C4-2B (cell line): ENCODE measurements at regions not wholly inside any gene's neighbourhood (a gene's known extent, or its start where the extent isn't known, plus 50 kb on each side); places are given as distances from the start of the nearest gene placed in this dataset.
"Not testable (repeated sequence)": the region's sequence is repeated elsewhere in the genome, so short reads cannot be mapped to it uniquely, and the experiment has no call there.

Experiments
- H3K27ac ChIP-seq: fragments of 450-650 bp; 2 replicates; pipeline ENCODE4 v1.5.1; 2017
- ZFX ChIP-seq: fragments of 450-650 bp; IDR thresholded peaks from 2 replicates; pipeline ENCODE4 v1.6.1; 2017
- TF ChIP-seq, protein P1 (sequence below): fragments of 450-650 bp; conservative IDR thresholded peaks from 2 replicates; pipeline ENCODE4 v1.5.1; 2017; ENCODE audit warnings: mild to moderate bottlenecking

DNA sequence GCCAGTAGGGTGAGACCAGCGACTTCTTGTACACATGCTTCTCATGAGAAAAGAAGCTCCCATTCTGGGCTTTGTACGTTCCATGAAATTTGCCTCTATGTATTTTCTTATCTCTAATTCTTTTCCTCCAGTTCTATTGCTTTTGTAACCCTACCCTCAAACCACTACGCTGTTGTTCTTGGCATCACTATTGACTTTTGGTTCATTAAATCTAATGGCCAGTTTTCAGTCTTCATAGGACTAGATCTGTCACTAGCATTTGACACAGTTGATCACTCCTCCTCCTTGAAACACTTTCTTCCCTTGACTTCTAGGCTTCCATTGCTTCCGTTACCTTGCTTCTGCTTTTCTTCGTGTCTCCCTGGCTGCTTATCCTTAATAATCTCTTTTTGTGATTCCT lies 121.7 kb upstream of the GOLGA6L4 start:
- H3K27ac ChIP-seq = no peak overlapping the region; the same call in 1 of the 2 replicates
- no peak for TF ChIP-seq ZFX
- TF ChIP-seq, protein P1, sequence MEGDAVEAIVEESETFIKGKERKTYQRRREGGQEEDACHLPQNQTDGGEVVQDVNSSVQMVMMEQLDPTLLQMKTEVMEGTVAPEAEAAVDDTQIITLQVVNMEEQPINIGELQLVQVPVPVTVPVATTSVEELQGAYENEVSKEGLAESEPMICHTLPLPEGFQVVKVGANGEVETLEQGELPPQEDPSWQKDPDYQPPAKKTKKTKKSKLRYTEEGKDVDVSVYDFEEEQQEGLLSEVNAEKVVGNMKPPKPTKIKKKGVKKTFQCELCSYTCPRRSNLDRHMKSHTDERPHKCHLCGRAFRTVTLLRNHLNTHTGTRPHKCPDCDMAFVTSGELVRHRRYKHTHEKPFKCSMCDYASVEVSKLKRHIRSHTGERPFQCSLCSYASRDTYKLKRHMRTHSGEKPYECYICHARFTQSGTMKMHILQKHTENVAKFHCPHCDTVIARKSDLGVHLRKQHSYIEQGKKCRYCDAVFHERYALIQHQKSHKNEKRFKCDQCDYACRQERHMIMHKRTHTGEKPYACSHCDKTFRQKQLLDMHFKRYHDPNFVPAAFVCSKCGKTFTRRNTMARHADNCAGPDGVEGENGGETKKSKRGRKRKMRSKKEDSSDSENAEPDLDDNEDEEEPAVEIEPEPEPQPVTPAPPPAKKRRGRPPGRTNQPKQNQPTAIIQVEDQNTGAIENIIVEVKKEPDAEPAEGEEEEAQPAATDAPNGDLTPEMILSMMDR = no peak

DNA sequence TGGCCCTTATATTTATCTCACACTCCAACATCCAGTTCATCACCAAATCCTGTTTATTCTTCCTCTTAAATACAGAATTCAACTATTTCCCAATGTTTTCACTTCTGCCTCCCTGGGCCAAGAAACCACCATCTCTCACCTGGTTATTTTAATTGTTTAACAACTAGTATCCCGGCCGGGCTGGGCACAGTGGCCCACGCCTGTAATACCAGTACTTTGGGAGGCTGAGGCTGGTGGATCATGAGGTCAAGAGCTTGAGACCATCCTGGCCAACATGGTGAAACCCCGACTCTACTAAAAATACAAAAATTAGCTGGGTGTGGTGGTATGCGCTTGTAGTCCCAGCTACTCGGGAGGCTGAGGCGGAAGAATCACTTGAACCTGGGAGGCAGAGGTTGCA lies 120.9 kb upstream of the GOLGA6L4 start:
- H3K27ac ChIP-seq = not testable (repeated sequence)

DNA sequence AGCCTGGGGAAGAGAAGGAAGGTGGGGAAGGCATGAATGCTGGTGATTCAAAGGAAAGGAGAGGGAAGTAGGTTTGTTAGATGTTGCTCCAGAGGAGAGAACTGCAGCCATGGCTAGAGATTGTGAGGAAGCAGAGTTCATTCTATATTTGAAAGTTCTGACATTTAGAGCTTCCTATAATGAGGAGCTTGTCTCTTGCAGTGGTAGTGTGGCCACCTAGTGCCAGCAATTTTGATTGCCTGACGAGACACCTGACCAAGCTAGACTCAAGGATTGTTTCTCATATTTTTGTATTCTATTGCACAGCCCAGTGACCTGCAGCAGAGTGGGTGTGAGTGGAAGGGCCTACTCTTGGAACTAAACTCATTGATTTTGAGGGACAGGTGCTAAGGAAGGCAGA lies 116.2 kb upstream of the GOLGA6L4 start:
- H3K27ac ChIP-seq = not testable (repeated sequence)
- TF ChIP-seq, protein P1 = peak; percentile 18; the same call in 1 of the 2 replicates

DNA sequence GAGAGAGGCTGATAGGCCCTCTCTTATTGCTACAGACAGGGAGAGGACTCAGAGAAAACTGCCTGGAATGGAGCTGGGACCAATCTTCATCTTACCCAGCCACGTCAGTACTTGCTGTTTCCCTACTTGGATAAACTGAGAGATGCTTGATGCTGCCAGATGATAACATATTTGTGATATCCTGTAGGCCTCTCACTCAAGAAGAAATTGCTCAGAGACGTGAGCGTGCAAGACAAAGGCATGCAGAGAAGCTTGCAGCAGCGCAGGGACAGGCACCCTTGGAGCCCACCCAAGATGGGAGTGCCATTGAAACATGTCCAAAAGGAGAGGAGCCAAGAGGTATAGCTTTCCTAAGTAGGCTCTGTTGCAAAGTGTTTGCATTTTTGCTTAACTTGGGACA lies 114.7 kb upstream of the GOLGA6L4 start:
- not testable (repeated sequence) for H3K27ac ChIP-seq

DNA sequence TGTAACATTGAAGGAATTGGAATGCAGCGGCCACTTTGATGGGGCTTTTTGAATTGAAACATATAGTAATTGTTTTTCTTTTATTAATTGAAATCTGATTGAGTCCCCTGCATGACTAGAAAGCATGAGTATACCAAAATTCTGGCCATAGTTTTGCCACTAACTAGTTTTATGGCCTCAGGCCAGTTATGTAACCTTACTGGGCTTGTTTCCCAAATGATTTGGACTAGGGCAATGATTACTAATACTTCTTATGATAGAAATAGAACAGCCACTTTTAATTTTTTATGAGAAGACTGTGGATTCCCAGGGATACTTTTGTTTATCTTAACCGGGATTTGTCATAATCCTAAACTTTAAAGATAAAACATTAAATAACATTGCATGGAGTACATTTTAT lies 106.9 kb upstream of the GOLGA6L4 start:
- H3K27ac ChIP-seq = not testable (repeated sequence)

DNA sequence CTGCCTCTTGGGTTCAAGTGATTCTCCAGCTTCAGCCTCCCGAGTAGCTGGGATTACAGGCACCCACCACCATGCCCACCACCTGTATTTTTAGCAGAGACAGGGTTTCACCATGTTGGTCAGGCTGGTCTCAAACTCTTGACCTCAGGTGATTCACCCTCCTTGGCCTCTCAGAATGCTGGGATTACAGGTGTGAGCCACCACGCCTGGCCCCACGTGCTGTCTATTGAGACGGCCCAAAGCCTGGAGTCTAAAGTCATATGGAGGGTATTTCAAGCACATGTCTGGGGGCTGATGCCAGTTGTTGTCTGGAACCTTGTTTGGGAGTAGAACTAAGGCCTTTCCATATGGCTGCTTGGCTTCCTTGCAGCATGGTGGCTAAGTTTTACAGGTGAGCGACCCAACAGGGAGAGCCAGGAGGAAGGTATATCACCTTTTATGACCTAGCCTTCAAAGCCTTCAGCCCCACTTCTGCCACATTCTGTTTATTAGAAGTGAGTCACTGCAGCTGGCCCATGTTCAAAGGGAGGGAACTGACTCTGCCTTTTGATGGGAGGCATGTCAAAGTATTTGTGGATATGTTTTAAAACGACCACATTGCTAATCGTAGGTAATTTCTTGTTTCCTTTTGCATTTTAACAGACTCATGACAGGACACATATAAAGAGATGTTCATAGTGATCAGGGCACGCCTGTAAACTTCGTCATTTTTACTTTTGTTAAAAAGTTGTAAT lies 105.3 kb upstream of the GOLGA6L4 start:
- not testable (repeated sequence) for H3K27ac ChIP-seq

DNA sequence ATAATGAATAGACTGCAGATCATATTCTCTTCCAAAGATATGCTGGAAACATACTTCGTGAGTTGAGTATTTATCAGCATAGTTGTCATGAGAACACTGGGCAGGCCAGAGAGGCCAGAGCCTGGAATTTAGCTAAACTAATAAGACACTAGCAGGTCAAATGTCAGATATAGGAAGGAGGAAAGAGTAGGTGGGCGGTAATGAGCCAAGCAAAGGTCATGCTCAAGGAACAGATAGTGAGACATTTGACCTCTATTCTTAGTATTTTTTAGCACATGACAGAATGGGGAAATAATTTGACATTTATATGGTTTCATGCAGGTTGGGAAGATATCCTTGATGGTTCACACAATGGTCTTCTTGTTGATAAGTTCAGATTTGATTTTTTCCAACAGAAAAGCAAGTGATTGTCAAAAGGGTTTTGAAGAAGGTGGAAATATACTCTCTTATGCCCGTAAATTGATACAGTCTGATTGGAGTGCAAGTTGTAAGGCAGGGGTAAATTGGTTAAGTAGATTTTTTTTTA lies 99.6 kb upstream of the GOLGA6L4 start:
- H3K27ac ChIP-seq = not testable (repeated sequence)

DNA sequence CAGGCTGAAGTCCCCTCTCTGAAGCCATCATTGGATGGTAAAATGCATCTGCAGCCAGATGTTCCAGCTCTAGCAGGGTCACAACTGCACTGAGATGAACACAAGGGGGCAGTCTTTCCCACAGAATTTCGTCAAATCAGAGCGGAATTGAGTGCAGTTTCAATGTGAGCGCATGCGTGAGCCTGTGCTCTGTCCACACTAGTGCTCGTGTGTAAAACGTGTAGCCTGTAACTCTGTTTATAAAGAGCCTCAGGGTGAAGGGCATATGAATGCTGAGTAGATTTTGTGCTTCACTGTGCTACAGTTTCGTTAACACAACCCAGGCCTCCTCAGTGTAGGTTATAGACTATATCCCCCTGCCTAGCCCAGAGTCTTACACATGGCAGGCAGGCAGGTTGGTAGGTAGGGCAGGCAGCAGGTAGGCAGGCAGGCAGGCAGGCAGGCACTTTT lies 92.7 kb upstream of the GOLGA6L4 start:
- no peak for TF ChIP-seq ZFX
- TF ChIP-seq, protein P1 = peak; percentile 86
- H3K27ac ChIP-seq = no peak overlapping the region

DNA sequence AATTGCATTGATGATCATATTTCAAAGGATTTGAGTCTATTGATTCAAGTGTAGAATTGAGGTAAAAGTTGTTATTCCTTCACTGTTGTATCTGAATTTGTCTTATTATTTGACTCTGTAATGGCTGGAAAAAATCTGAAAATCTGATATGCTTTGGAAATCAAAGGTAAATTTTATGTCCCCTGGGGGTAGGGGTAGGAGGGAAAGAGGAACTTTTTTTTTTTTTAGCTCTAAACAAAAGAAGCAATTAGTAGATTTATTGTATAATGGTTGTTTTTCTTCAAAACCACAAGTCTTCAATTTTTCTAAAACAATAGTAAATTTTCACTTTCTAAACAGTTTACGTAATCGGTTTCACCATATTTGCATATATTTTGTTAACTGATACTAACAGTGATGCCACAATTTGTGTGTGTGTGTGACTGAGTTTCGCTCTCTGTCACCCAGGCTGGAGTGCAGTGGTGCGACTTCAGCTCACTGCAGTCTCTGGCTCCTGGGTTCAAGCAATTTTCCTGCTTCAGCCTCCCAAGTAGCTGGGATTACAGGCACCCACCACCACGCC lies 91.7 kb upstream of the GOLGA6L4 start:
- H3K27ac ChIP-seq = no peak overlapping the region
- TF ChIP-seq, protein P1 = no peak
- no peak for TF ChIP-seq ZFX

DNA sequence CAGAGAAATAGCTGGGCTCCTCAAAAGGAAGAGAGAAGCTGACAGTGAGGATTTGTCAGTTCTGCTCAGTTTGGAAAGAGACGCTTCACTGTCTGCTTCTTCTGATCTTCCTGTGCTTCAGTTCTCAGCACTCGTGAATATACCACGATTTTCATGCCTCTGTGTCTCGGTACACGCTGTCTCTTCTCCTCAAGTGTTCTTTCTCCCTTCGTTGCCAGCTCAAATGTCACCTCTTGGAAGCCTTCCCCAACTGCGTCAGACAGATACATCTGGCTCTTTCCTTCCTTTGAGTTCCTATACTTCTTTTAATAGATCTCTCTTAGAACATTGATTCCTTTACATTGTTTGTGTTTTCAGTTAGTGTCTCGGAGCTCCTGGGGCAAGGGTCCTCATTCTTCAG lies 90.6 kb upstream of the GOLGA6L4 start:
- not testable (repeated sequence) for H3K27ac ChIP-seq

DNA sequence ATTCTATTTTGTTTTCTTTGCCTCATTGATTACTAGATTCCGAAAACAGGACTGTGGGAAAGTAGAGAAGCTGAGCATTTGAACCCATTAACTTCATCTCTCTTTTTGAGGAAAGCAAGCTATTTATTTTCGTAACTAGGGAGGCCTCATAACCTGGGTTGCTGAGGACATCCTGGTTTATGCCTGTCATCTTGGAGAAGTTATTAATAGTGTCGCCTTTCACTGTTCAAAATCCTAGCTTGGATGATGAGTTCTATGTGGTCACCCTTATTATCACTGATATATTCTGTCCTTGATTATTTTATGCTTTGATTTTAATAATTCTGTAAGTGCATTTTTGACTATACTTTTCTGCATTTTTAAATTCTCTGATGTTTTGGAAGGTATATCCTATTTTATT lies 89.3 kb upstream of the GOLGA6L4 start:
- not testable (repeated sequence) for H3K27ac ChIP-seq

DNA sequence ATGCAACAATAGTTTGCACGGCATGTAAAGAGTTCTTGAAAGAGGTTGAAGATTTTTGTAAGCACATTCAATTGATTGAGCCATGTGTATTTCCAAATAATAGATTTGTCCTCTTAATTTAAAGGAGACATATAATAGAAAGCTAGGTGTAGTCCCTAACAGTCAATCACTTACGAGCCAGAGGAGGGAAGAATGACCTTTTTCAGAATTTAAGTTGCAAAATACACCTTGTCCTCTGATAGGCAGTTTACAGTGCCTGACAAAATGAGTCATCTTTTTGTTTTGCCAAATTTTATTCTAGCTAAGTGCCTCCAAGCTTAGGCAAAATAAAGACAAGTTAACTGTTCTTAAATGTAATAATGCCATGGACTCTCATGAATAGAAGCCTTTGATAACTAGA lies 88.3 kb upstream of the GOLGA6L4 start:
- H3K27ac ChIP-seq = not testable (repeated sequence)
